Central memory CD8-positive, alpha-beta T cell (primary cell): ENCODE measurements at regions not wholly inside any gene's neighbourhood (a gene's known extent, or its start where the extent isn't known, plus 50 kb on each side); places are given as distances from the start of the nearest gene placed in this dataset.

Experiments used
- ATAC-seq: fragments of 150-1000 bp; cut with Tn5 transposase; replicated peaks from 2 replicates; pipeline ENCODE4 v1.10.0; 2022; ENCODE audit warnings: mild to moderate bottlenecking, moderate FRiP score, moderate number of reproducible peaks; ENCODE audit not compliant: poor library complexity, severe bottlenecking; ENCODE audit errors: extremely low read depth
- DNase-seq, 2 donors: peaks; one replicate each; pipeline ENCODE4 v3.0.0; 2021; ENCODE audit warnings: low spot score in 2 of 2
- H3K27ac Mint-ChIP-seq: one replicate; pipeline ENCODE4 v1.8.0; 2022; ENCODE audit warnings: low read depth, mild to moderate bottlenecking, moderate library complexity, mixed read lengths
- H3K27me3 Mint-ChIP-seq: one replicate; pipeline ENCODE4 v1.8.0; 2022; ENCODE audit warnings: mixed read lengths
- H3K36me3 Mint-ChIP-seq: one replicate; pipeline ENCODE4 v1.8.0; 2022; ENCODE audit warnings: mild to moderate bottlenecking, moderate library complexity, mixed read lengths; ENCODE audit not compliant: insufficient read depth
- H3K4me1 Mint-ChIP-seq: one replicate; pipeline ENCODE4 v1.8.0; 2022; ENCODE audit warnings: mixed read lengths
- H3K4me3 Mint-ChIP-seq: one replicate; pipeline ENCODE4 v1.8.0; 2022; ENCODE audit warnings: mild to moderate bottlenecking, moderate library complexity, mixed read lengths
- H3K9me3 Mint-ChIP-seq: one replicate; pipeline ENCODE4 v1.8.0; 2022; ENCODE audit warnings: mixed read lengths

DNA sequence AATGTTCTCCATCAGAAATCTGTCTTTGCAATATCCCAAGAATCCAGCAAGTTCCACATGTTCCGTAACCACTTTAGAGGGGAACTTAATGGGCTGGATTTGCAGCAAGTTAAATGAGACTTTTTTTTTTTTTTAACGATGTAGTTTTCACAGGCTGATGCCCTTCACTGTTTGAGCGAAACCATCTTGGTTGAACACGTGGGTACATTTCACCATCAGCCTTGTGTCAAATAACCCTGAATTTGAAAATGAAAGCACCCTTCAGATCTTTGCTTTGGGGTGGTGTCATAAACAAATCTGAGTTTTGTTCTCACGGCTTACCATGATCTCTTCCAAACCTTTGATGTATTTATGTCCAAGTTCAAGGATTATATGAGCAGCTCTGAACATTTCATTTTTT lies 73.7 kb upstream of the EXOC2 start:
- no peak for DNase-seq
- H3K27ac Mint-ChIP-seq: no peak overlapping the region
- H3K4me3 Mint-ChIP-seq: no peak overlapping the region
- H3K36me3 Mint-ChIP-seq: no peaks in the 10 kb centered on the region
- H3K9me3 Mint-ChIP-seq: no peaks in the 10 kb centered on the region
- peaks cover 57% of the 10 kb centered on the region for H3K27me3 Mint-ChIP-seq
- no peak for ATAC-seq
- no peaks in the 10 kb centered on the region for H3K4me1 Mint-ChIP-seq

DNA sequence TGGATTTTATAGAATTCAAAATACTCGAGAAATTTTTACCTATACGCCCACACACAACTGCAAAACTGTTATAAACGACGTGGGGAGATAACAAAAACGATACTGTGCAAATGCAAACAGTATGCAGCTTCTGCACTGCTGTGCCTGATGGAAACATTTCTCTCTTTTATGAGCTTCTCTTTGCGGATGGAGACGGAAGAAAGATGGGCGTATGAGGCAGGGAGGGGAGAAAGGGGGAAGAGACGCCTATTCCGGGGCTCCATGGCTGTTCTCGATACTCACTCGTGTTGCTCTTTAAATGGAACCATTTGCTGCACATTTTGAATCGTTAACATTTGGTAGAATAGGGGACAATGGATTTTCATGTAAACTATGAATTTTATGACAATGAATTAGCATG lies 69.1 kb upstream of the EXOC2 start:
- no peak for ATAC-seq
- no peaks in the 10 kb centered on the region for H3K9me3 Mint-ChIP-seq

DNA sequence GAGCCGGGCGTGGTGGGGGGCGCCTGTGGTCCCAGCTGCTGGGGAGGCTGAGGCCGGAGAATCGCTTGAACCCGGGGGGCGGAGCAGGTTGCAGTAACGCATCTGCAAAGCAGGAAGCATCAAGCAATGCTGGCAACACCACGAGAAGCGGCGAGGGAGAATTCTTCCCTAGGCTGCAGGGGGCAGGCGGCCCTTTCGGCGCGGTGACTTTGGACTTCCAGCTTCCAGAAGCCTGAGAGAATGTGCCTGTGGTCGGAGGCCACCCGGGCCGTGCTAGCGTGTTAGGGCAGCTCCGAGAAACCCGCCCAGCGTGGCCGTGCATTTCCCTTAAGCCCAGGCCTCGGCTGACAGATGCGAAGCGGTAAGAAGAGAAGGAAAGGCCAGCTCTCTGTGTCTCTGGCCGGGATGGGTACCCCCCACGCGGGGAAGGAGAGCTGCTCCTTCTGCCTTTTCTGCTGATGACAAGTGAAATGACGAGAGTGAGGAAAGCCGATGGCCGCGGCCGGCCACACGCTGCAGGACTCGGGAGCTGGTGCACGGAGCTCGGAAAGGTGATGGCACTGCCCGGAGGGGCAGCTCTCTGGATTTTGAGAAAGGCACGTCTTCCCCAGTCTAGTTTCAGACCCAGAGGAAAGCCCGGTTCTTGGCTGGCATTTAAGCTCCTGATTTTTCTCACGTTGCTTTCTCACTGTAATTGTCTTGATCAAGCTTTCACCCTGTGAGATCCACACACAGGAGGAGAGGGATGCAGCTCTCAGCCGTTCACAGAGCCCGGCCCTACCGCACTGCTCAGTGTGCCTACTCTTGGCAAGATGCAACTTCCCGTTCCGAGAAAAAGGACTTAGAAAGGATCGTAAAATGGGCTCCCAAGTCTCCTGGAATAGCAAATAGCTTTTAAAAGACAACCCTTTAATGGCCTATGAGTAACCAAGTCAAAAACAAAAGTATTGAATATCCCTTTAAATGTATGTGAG lies 68.3 kb upstream of the EXOC2 start:
- Mint-ChIP-seq H3K27ac (no peak overlapping the region), H3K9me3 (no peaks in the 10 kb centered on the region), H3K36me3 (no peaks in the 10 kb centered on the region), H3K4me1 (no peaks in the 10 kb centered on the region), H3K4me3 (no peak overlapping the region), H3K27me3 (peaks cover 34% of the 10 kb centered on the region)
- no peak for ATAC-seq
- no peak for DNase-seq

More for the DNA sequence above, 69.1 kb upstream of the EXOC2 start:
- H3K27ac Mint-ChIP-seq: no peak overlapping the region
- no peaks in the 10 kb centered on the region for H3K36me3 Mint-ChIP-seq
- no peaks in the 10 kb centered on the region for H3K4me1 Mint-ChIP-seq
- DNase-seq: no peak
- H3K4me3 Mint-ChIP-seq: no peak overlapping the region
- peaks cover 34% of the 10 kb centered on the region for H3K27me3 Mint-ChIP-seq

DNA sequence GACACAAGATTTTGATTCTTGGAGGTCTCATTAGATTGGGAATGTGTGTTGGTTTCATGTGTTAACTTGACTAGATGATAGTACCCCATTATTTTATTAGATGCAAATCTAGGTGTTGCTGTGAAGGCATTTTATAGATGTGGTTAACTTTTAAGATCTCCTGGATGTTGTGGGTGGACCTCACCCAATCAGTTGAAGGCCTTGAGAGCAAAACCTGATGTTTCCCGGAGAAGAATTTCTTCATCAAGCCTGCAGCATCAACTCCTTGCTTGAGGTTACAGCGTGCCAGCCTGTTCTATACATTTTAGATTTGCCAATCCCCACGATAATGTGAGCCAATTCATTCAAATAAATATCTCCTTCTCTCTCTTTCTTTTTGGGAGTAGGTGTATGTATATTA lies 66.8 kb upstream of the EXOC2 start:
- no peak overlapping the region for H3K4me3 Mint-ChIP-seq
- ATAC-seq: no peak
- H3K9me3 Mint-ChIP-seq: no peaks in the 10 kb centered on the region
- peaks cover 29% of the 10 kb centered on the region for H3K27me3 Mint-ChIP-seq
- H3K36me3 Mint-ChIP-seq: no peaks in the 10 kb centered on the region
- no peak overlapping the region for H3K27ac Mint-ChIP-seq
- no peak for DNase-seq
- H3K4me1 Mint-ChIP-seq: no peaks in the 10 kb centered on the region

DNA sequence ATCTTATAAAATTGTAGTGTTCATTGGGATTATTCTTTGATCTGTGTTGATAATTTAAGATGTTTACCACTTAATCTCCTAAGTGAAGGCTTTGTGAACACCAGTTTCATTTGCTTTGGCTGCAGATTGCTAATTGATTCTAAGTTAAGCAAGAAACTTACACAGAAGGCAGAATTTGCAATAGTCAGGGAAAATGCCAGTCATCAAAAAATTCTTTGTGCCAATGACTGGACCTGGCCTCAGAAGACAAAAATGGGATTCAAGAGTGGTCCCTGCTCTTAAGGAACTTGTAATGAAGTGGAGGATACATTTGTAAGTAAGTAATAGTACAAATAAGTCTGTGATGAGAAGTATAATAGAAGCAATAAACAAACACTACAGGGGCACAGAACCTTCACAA lies 63.3 kb upstream of the EXOC2 start:
- no peaks in the 10 kb centered on the region for H3K4me1 Mint-ChIP-seq

DNA sequence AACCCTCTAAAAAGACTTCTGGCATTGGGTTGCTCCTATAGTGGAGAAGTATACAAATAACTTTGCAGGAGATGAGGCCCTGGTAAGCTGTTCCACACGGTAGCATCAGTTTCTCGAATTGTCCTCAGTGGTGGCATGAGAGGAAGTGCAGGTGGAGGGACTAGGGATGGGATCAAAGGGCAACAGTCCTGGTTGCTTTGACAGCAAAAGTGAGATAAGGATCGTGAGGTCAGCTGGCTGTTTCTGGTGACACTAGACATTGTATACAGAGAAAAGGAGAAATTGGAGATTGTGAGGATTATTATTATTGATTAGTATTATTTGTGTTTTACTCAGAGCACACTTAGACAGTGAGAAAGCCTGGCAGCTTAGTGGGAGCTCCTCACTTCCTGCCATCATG lies 61.3 kb upstream of the EXOC2 start:
- Mint-ChIP-seq H3K27ac (no peak overlapping the region), H3K36me3 (no peaks in the 10 kb centered on the region), H3K9me3 (no peaks in the 10 kb centered on the region), H3K4me3 (no peak overlapping the region), H3K4me1 (no peaks in the 10 kb centered on the region), H3K27me3 (no peaks in the 10 kb centered on the region)
- DNase-seq (no peak), ATAC-seq (no peak)

More for the DNA sequence above, 63.3 kb upstream of the EXOC2 start:
- no peak overlapping the region for H3K27ac Mint-ChIP-seq
- DNase-seq (no peak), ATAC-seq (no peak)
- H3K27me3 Mint-ChIP-seq: no peaks in the 10 kb centered on the region
- no peaks in the 10 kb centered on the region for H3K36me3 Mint-ChIP-seq
- H3K9me3 Mint-ChIP-seq: no peaks in the 10 kb centered on the region
- no peak overlapping the region for H3K4me3 Mint-ChIP-seq

DNA sequence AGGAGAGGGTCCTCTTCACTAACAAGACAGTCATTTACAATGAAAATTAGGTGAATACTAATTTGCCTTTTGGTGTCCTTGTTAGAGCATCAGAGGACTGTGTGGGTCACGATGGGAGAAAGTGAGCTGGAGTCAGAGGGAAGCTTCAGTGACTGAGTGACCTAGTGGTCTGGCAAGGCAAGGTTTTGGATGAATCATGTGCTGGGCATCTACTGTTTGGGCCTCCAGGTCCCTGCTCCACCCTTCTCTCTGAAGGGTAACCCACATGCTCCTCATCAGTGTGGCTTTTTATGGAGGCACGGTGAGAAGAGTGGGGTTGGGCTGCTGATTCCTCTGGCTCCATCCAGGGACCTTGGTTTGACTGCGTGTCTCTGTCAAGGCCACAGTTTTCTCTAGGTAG lies 60.5 kb upstream of the EXOC2 start:
- DNase-seq (no peak), ATAC-seq (no peak)
- Mint-ChIP-seq H3K4me1 (no peaks in the 10 kb centered on the region), H3K4me3 (no peak overlapping the region), H3K36me3 (no peaks in the 10 kb centered on the region), H3K9me3 (no peaks in the 10 kb centered on the region), H3K27ac (no peak overlapping the region), H3K27me3 (no peaks in the 10 kb centered on the region)

DNA sequence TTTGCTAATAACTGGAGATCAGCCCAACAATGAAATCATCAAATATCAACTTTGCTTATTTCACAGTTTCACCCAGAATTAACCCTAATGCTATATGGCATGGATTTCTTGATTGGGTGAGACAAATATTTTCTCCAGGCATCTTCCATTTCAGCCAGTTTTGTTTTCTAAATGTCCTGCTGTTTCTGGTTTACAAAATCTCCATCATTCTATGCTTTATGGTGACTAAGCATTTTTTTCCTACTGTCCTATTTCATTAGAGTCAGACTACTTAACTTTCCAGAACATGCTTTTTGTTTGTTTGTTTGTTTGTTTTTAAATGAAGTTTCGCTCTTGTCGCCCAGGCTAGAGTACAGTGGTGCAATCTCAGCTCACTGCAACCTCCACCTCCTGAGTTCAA lies 59.5 kb upstream of the EXOC2 start:
- Mint-ChIP-seq H3K9me3 (no peaks in the 10 kb centered on the region), H3K27me3 (no peaks in the 10 kb centered on the region), H3K4me3 (no peak overlapping the region), H3K36me3 (no peaks in the 10 kb centered on the region), H3K27ac (no peak overlapping the region), H3K4me1 (no peaks in the 10 kb centered on the region)
- ATAC-seq (no peak), DNase-seq (no peak)

DNA sequence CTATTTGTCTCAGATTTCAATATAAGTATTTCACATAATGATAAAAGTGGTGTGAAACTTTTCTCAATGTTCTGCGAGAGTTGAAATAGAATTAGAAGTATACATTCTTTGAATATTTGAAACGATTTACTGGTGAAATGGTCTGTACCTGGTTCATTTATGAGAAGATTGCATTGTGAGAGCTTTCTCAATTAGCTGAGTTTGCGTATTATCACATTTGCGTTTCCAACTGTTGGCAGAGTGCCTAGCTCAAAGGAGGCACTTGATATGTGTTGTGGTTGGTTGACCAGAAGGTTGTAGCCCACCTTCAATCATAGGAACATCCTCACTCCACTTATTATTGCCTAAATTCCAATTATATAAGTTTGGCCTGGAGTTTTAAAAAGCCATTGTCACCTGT lies 58.8 kb upstream of the EXOC2 start:
- DNase-seq (no peak), ATAC-seq (no peak)
- H3K27ac Mint-ChIP-seq: no peak overlapping the region
- H3K36me3 Mint-ChIP-seq: no peaks in the 10 kb centered on the region
- no peaks in the 10 kb centered on the region for H3K4me1 Mint-ChIP-seq
- H3K27me3 Mint-ChIP-seq: no peaks in the 10 kb centered on the region
- no peaks in the 10 kb centered on the region for H3K9me3 Mint-ChIP-seq
- H3K4me3 Mint-ChIP-seq: no peak overlapping the region

DNA sequence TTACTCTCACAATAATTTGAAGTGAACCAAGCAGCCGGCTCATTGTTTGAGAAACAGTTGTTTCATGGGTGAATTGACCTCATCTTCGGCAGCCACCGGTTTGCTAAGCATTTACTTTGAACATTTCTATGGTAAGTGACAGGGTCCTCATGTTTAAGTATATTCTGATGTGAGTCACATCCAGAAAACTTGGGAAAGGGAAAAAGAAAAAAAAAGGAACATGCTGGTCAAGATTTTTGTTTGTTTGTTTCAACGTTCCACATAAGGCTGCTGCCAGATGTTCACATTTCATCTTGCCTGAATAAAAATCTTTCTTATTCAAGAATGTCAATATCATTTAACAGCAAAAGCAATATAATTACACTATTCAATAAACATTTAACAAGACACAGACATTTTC lies 55.0 kb upstream of the EXOC2 start:
- H3K27ac Mint-ChIP-seq: no peak overlapping the region
- ATAC-seq (no peak), DNase-seq (no peak)
- no peak overlapping the region for H3K4me3 Mint-ChIP-seq
- no peaks in the 10 kb centered on the region for H3K27me3 Mint-ChIP-seq
- H3K36me3 Mint-ChIP-seq: no peaks in the 10 kb centered on the region
- H3K4me1 Mint-ChIP-seq: no peaks in the 10 kb centered on the region
- no peaks in the 10 kb centered on the region for H3K9me3 Mint-ChIP-seq

DNA sequence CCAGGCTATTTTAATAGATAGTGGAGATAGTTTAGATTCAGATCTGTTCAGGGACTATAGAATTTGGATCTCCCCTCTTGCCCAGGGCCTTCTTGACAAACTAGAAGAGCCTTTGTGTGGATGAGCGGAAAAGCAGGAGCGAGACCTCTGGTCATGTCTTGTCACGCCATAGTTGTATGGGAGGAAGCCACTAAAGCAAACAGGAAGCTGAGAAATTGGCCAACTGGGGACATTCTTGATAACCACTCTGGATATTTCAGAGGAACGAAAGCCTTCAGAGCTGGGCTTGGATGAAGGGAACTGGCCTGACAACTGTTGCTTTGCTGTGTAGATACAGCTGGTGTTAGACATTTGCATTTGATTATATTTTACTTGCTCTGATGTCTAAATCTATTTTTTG lies 54.1 kb upstream of the EXOC2 start:
- Mint-ChIP-seq H3K4me1 (no peaks in the 10 kb centered on the region), H3K9me3 (no peaks in the 10 kb centered on the region), H3K27ac (no peak overlapping the region), H3K27me3 (no peaks in the 10 kb centered on the region), H3K4me3 (no peak overlapping the region), H3K36me3 (no peaks in the 10 kb centered on the region)
- ATAC-seq (no peak), DNase-seq (no peak)

DNA sequence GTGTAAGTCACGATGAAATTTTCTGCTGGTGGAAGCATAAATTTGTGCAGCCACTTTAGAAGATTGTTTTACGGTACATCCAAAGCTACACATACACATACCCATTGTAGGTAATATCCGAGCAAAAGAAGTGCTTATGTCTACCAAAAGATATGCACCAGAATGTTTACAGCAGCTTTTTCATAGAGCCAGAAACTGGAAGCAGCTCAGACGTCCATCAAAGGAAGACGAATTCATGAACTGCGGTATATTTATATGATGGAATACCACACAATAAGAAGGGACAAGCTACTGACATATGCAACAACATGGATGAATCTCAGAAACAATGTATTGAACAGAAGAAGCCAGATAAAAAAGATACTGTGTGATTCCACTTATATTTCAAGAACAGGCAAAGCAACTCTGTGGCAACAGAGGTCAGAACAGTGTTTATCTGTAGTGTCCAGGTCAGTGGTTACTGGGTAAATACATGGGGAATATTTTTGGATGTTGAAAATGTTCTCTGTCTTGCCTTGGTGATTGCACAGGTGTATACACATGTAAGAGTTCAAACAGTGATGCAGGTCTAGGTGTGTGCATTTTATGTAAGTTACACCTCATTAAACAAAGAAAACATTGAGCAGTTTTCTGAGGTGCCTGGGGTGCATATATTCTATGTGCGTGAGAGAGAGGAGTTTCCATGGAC lies 51.9 kb upstream of the EXOC2 start:
- H3K27ac Mint-ChIP-seq: no peak overlapping the region
- no peaks in the 10 kb centered on the region for H3K36me3 Mint-ChIP-seq
- DNase-seq (no peak), ATAC-seq (no peak)
- H3K9me3 Mint-ChIP-seq: no peaks in the 10 kb centered on the region
- no peaks in the 10 kb centered on the region for H3K4me1 Mint-ChIP-seq
- no peak overlapping the region for H3K4me3 Mint-ChIP-seq
- no peaks in the 10 kb centered on the region for H3K27me3 Mint-ChIP-seq
